GM19238 (cell line): ENCODE measurements at regions not wholly inside any gene's neighbourhood (a gene's known extent, or its start where the extent isn't known, plus 50 kb on each side); places are given as distances from the start of the nearest gene placed in this dataset.
"Not testable (repeated sequence)": the region's sequence is repeated elsewhere in the genome, so short reads cannot be mapped to it uniquely, and the experiment has no call there.

Experiments
- DNase-seq: peaks from one replicate; pipeline ENCODE4 v3.0.0; 2011; ENCODE audit warnings: low spot score; ENCODE audit not compliant: insufficient read length

- DNase-seq = no peak
These were observed 306.8 kb downstream of the ETV1 start for GRCh38 chr7:13682626-13683025.

GRCh38 chr7:13687500-13687899, 302.0 kb downstream of the ETV1 start:
- no peak for DNase-seq

- no peak for DNase-seq
These were observed 296.9 kb downstream of the ETV1 start for GRCh38 chr7:13692548-13692947.

- no peak for DNase-seq
These were observed 287.2 kb downstream of the ETV1 start for GRCh38 chr7:13702251-13702650.

GRCh38 chr7:13708670-13709069, 280.8 kb downstream of the ETV1 start:
- no peak for DNase-seq

- DNase-seq = no peak
These were observed 276.4 kb downstream of the ETV1 start for GRCh38 chr7:13713092-13713491.

GRCh38 chr7:13715534-13715933, 273.9 kb downstream of the ETV1 start:
- DNase-seq = no peak

GRCh38 chr7:13717031-13717430, 272.4 kb downstream of the ETV1 start:
- no peak for DNase-seq

- DNase-seq = no peak
These were observed 265.1 kb downstream of the ETV1 start for GRCh38 chr7:13724191-13724976.

- DNase-seq = no peak
These were observed 264.4 kb downstream of the ETV1 start for GRCh38 chr7:13724977-13725566.

- no peak for DNase-seq
These were observed 263.9 kb downstream of the ETV1 start for GRCh38 chr7:13725591-13725990.

GRCh38 chr7:13727279-13727678, 262.2 kb downstream of the ETV1 start:
- DNase-seq = no peak

- no peak for DNase-seq
These were observed 261.7 kb downstream of the ETV1 start for GRCh38 chr7:13727751-13728150.

- DNase-seq = not testable (repeated sequence)
These were observed 261.0 kb downstream of the ETV1 start for GRCh38 chr7:13728430-13728829.

GRCh38 chr7:13731643-13732042, 257.8 kb downstream of the ETV1 start:
- no peak for DNase-seq

- DNase-seq = no peak
These were observed 251.9 kb downstream of the ETV1 start for GRCh38 chr7:13737563-13737962.

GRCh38 chr7:13742126-13742525, 247.3 kb downstream of the ETV1 start:
- DNase-seq = no peak

GRCh38 chr7:13742811-13743210, 246.7 kb downstream of the ETV1 start:
- no peak for DNase-seq

- no peak for DNase-seq
These were observed 246.2 kb downstream of the ETV1 start for GRCh38 chr7:13743226-13743625.

- DNase-seq = no peak
These were observed 243.9 kb downstream of the ETV1 start for GRCh38 chr7:13745530-13745929.

- DNase-seq = no peak
These were observed 240.5 kb downstream of the ETV1 start for GRCh38 chr7:13748998-13749397.

- no peak for DNase-seq
These were observed 239.8 kb downstream of the ETV1 start for GRCh38 chr7:13749636-13750035.

- DNase-seq = no peak
These were observed 237.7 kb downstream of the ETV1 start for GRCh38 chr7:13751766-13752165.
